ENCODE measurements at regions not wholly inside any gene's neighbourhood (a gene's known extent, or its start where the extent isn't known, plus 50 kb on each side); places are given as distances from the start of the nearest gene placed in this dataset.

- TF ChIP-seq CTCF (IDR thresholded peaks at IDR 0.05), result no peak
- TF ChIP-seq POLR2A (IDR thresholded peaks at IDR 0.05), result no peak
These were observed 402.5 kb upstream of the HTR2A start for GRCh38 chr13:47299304-47299703.

Data from adrenal gland (tissue), 5 donors.